IMR-90 (cell line): ENCODE measurements at regions not wholly inside any gene's neighbourhood (a gene's known extent, or its start where the extent isn't known, plus 50 kb on each side); places are given as distances from the start of the nearest gene placed in this dataset.

Source experiments
- ATAC-seq: fragments of 200-7000 bp; cut with Tn5 transposase; 2 replicates; pipeline ENCODE4 v1.9.1; 2020; ENCODE audit warnings: low read depth, mild to moderate bottlenecking, moderate library complexity
- BruUV-seq: library from RNA; stranded (reverse); fragments of 400-500 nt; replicated peaks from 2 replicates; lab custom pipeline; 2021; lab: Mats Ljungman, UMichigan
- CTCF ChIA-PET: fragments of 300-600 bp; formaldehyde crosslinking; extraction: SDS; loops from one replicate; lab custom pipeline; 2021; ENCODE audit warnings: antibody characterized with exemption; lab: Yijun Ruan, JAX
- POLR2A ChIA-PET: fragments of 300-600 bp; sonication (Branson Sonifier 250); formaldehyde crosslinking; loops from one replicate; lab custom pipeline; 2022; ENCODE audit warnings: antibody characterized with exemption; ENCODE audit not compliant: unreplicated experiment; lab: Charles Lee
- DNase-seq: peaks from one replicate; pipeline ENCODE4 v3.0.0; 2013
- H2AFZ ChIP-seq: replicated peaks from 2 replicates; pipeline ENCODE3; 2013; ENCODE audit warnings: low read length, mild to moderate bottlenecking; ENCODE audit not compliant: poor library complexity
- H2AK5ac ChIP-seq: 2 replicates; pipeline ENCODE4 v1.6.1; 2013; ENCODE audit warnings: low read depth, low read length, inconsistent platforms
- H2AK9ac ChIP-seq: replicated peaks from 2 replicates; pipeline ENCODE3; 2013; ENCODE audit warnings: mild to moderate bottlenecking, low read depth, low read length, moderate library complexity; ENCODE audit not compliant: poor library complexity
- H2BK120ac ChIP-seq: 2 replicates; pipeline ENCODE4 v1.6.1; 2013; ENCODE audit warnings: low read depth, low read length, inconsistent platforms
- H2BK15ac ChIP-seq: 3 replicates; pipeline ENCODE4 v1.6.1; 2013; ENCODE audit warnings: low read depth, low read length, inconsistent platforms
- H2BK20ac ChIP-seq: 2 replicates; pipeline ENCODE4 v1.6.1; 2013; ENCODE audit warnings: low read depth, mild to moderate bottlenecking, inconsistent platforms, low read length, moderate library complexity
- H2BK5ac ChIP-seq: 2 replicates; pipeline ENCODE4 v1.6.1; 2013; ENCODE audit warnings: mild to moderate bottlenecking, low read depth, low read length, inconsistent platforms; ENCODE audit not compliant: poor library complexity, severe bottlenecking
- H3K14ac ChIP-seq: replicated peaks from 2 replicates; pipeline ENCODE4 v1.6.1; 2013; ENCODE audit warnings: low read depth, low read length, inconsistent platforms
- H3K18ac ChIP-seq: 2 replicates; pipeline ENCODE4 v1.6.1; 2013; ENCODE audit warnings: low read depth, low read length, control low read depth
- H3K23ac ChIP-seq: 2 replicates; pipeline ENCODE4 v1.6.1; 2013; ENCODE audit warnings: low read depth, low read length, inconsistent platforms
- H3K27ac ChIP-seq: 2 replicates; pipeline ENCODE4 v1.5.1; 2013; ENCODE audit warnings: mild to moderate bottlenecking, control low read depth, low read length; ENCODE audit not compliant: insufficient read depth
- H3K27me3 ChIP-seq: 2 replicates; pipeline ENCODE4 v1.6.1; 2013; ENCODE audit warnings: low read length; ENCODE audit not compliant: control insufficient read depth, insufficient read depth
- H3K36me3 ChIP-seq: 2 replicates; pipeline ENCODE4 v1.6.1; 2013; ENCODE audit warnings: low read length, mixed read lengths; ENCODE audit not compliant: control insufficient read depth, insufficient read depth
- H3K4ac ChIP-seq: 2 replicates; pipeline ENCODE4 v1.6.1; 2013; ENCODE audit warnings: low read depth, low read length, inconsistent platforms
- H3K4me1 ChIP-seq: 2 replicates; pipeline ENCODE4 v1.6.1; 2013; ENCODE audit warnings: low read length, mixed read lengths; ENCODE audit not compliant: control insufficient read depth, insufficient read depth
- H3K4me2 ChIP-seq: 2 replicates; pipeline ENCODE4 v1.6.1; 2013; ENCODE audit warnings: low read depth, mild to moderate bottlenecking, control low read depth, low read length, moderate library complexity
- H3K4me3 ChIP-seq: 2 replicates; pipeline ENCODE4 v1.5.1; 2013; ENCODE audit warnings: low read depth, mild to moderate bottlenecking, control low read depth, low read length, moderate library complexity; ENCODE audit not compliant: insufficient read depth
- H3K56ac ChIP-seq: 2 replicates; pipeline ENCODE4 v1.6.1; 2013; ENCODE audit warnings: low read length, inconsistent platforms; ENCODE audit not compliant: insufficient read depth; ENCODE audit errors: extremely low read depth
- H3K79me1 ChIP-seq, 2 experiments: 2 replicates each; pipeline ENCODE4 v1.6.1; 2013; ENCODE audit warnings: low read length in 2 of 2, inconsistent platforms in 1 of 2, low read depth in 1 of 2
- H3K9ac ChIP-seq: 2 replicates; pipeline ENCODE4 v1.6.1; 2013; ENCODE audit warnings: low read depth, low read length, control low read depth
- H3K9me1 ChIP-seq: 2 replicates; pipeline ENCODE4 v1.6.1; 2013; ENCODE audit warnings: low read length, inconsistent platforms; ENCODE audit not compliant: insufficient read depth
- H3K9me3 ChIP-seq: 2 replicates; pipeline ENCODE4 v1.6.1; 2013; ENCODE audit warnings: low read length; ENCODE audit not compliant: control insufficient read depth, insufficient read depth
- H4K20me1 ChIP-seq: 2 replicates; pipeline ENCODE4 v1.6.1; 2013; ENCODE audit warnings: low read length, inconsistent platforms; ENCODE audit not compliant: insufficient read depth
- H4K5ac ChIP-seq: 2 replicates; pipeline ENCODE4 v1.6.1; 2013; ENCODE audit warnings: mild to moderate bottlenecking, low read depth, low read length, control low read depth
- H4K8ac ChIP-seq, 2 experiments: 2 replicates each; pipeline ENCODE4 v1.6.1; 2013; ENCODE audit warnings: low read depth in 2 of 2, low read length in 2 of 2, control low read depth in 1 of 2, inconsistent platforms in 1 of 2
- H4K91ac ChIP-seq: 2 replicates; pipeline ENCODE4 v1.6.1; 2013; ENCODE audit warnings: low read depth, low read length, inconsistent platforms; ENCODE audit not compliant: insufficient read depth
- BHLHE40 ChIP-seq: fragments of 150-350 bp; IDR thresholded peaks from 2 replicates; pipeline ENCODE4 v1.6.1; 2016; ENCODE audit warnings: mild to moderate bottlenecking, low read depth, low read length
- CEBPB ChIP-seq: IDR thresholded peaks from 2 replicates; pipeline ENCODE4 v1.6.1; 2012; ENCODE audit warnings: low read depth, low read length, improper control_type of control experiment
- CHD1 ChIP-seq: IDR thresholded peaks from 2 replicates; pipeline ENCODE4 v1.6.1; 2012; ENCODE audit warnings: low read depth, low read length, improper control_type of control experiment
- MAZ ChIP-seq: IDR thresholded peaks from 2 replicates; pipeline ENCODE4 v1.6.1; 2012; ENCODE audit warnings: low read depth, mild to moderate bottlenecking, low read length, improper control_type of control experiment, moderate library complexity, borderline replicate concordance
- MXI1 ChIP-seq: IDR thresholded peaks from 2 replicates; pipeline ENCODE4 v1.6.1; 2012; ENCODE audit warnings: low read depth, mild to moderate bottlenecking, low read length, moderate library complexity, borderline replicate concordance
- POLR2A ChIP-seq: IDR thresholded peaks from 2 replicates; pipeline ENCODE4 v1.6.1; 2012; ENCODE audit warnings: mild to moderate bottlenecking, low read depth, low read length
- RCOR1 ChIP-seq: IDR thresholded peaks from 2 replicates; pipeline ENCODE4 v1.6.1; 2012; ENCODE audit warnings: mild to moderate bottlenecking, low read length, improper control_type of control experiment; ENCODE audit not compliant: insufficient replicate concordance
- RFX5 ChIP-seq: IDR thresholded peaks from 2 replicates; pipeline ENCODE4 v1.8.0; 2012; ENCODE audit warnings: low read depth, mild to moderate bottlenecking, low read length, moderate library complexity
- WGBS, 2 experiments: methylation state at CpG; one replicate each; pipeline versions ENCODE4 v1.1.5 to v1.1.7; 2013; ENCODE audit warnings: missing lambda C conversion rate in 2 of 2; ENCODE audit not compliant: insufficient read length in 1 of 2; ENCODE audit errors: extremely low coverage in 2 of 2; 5-methylcytosine and 5-hydroxymethylcytosine counted together
- dilution Hi-C: fragments of 300-500 bp; cut with HindIII; formaldehyde crosslinking; loops from one replicate; pipeline ENCODE4 v1.14.3; 2018; ENCODE audit warnings: low sequenced_read_pairs; ENCODE audit not compliant: unreplicated experiment
- in situ Hi-C: fragments of 300-500 bp; cut with MboI; formaldehyde crosslinking; loops from 3 replicates; pipeline ENCODE4 v1.14.3; 2019; ENCODE audit warnings: low sequenced_read_pairs, inconsistent platforms, mixed read lengths
- intact Hi-C: fragments of 100-400 bp; cut with micrococcal nuclease; formaldehyde crosslinking; loops from 2 replicates; pipeline ENCODE4 v1.10.0; 2022
- TF ChIP-seq, protein P1 (sequence below): conservative IDR thresholded peaks from 2 replicates; pipeline ENCODE4 v1.5.1; 2012; ENCODE audit warnings: mild to moderate bottlenecking, low read depth, low read length, improper control_type of control experiment

- intact Hi-C loops (no loop called here), in situ Hi-C loops (no loop called here), dilution Hi-C loops (no loop called here)
- no peak overlapping the region for H2AK5ac ChIP-seq
- H3K14ac ChIP-seq, result no peak overlapping the region
- no peak for TF ChIP-seq BHLHE40
- TF ChIP-seq RCOR1, result no peak
- TF ChIP-seq MAZ, result no peak
- TF ChIP-seq MXI1, result no peak
- no peak for TF ChIP-seq CEBPB
- TF ChIP-seq RFX5, result no peak
- TF ChIP-seq CHD1, result no peak
- TF ChIP-seq, protein P1, sequence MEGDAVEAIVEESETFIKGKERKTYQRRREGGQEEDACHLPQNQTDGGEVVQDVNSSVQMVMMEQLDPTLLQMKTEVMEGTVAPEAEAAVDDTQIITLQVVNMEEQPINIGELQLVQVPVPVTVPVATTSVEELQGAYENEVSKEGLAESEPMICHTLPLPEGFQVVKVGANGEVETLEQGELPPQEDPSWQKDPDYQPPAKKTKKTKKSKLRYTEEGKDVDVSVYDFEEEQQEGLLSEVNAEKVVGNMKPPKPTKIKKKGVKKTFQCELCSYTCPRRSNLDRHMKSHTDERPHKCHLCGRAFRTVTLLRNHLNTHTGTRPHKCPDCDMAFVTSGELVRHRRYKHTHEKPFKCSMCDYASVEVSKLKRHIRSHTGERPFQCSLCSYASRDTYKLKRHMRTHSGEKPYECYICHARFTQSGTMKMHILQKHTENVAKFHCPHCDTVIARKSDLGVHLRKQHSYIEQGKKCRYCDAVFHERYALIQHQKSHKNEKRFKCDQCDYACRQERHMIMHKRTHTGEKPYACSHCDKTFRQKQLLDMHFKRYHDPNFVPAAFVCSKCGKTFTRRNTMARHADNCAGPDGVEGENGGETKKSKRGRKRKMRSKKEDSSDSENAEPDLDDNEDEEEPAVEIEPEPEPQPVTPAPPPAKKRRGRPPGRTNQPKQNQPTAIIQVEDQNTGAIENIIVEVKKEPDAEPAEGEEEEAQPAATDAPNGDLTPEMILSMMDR, result no peak
- no peak for TF ChIP-seq POLR2A
- H3K18ac ChIP-seq, result no peak overlapping the region
- no peak overlapping the region for H4K8ac ChIP-seq
- H3K79me1 ChIP-seq, result no peaks in the 10 kb centered on the region
- no peak for DNase-seq
- H2AK9ac ChIP-seq, result no peak overlapping the region
- CTCF ChIA-PET, result no interaction called here
- no peak overlapping the region for H4K91ac ChIP-seq
- no peaks in the 10 kb centered on the region for H3K27me3 ChIP-seq
- H3K27ac ChIP-seq, result no peak overlapping the region
- no peak overlapping the region for H3K56ac ChIP-seq
- H2BK120ac ChIP-seq, result no peak overlapping the region
- H2BK15ac ChIP-seq, result no peak overlapping the region
- ATAC-seq, result no peak
- H3K23ac ChIP-seq, result no peak overlapping the region
- H3K9me1 ChIP-seq, result no peaks in the 10 kb centered on the region
- H3K9ac ChIP-seq, result no peak overlapping the region
- no peaks in the 10 kb centered on the region for H3K4me1 ChIP-seq
- no peak overlapping the region for H2AFZ ChIP-seq
- BruUV-seq, result no TSS peak
- H2BK5ac ChIP-seq, result no peak overlapping the region
- no peak overlapping the region for H3K4me2 ChIP-seq
- no peaks in the 10 kb centered on the region for H3K9me3 ChIP-seq
- H3K4me3 ChIP-seq, result no peak overlapping the region
- H4K5ac ChIP-seq, result no peak overlapping the region
- WGBS, 2 experiments, result 69% methylated on average over 5 of the region's 6 CpGs; no CpG with 5 or more reads in 1 of the 2 experiments
- POLR2A ChIA-PET, result no interaction called here
- no peaks in the 10 kb centered on the region for H4K20me1 ChIP-seq
- H3K4ac ChIP-seq, result no peak overlapping the region
- H3K36me3 ChIP-seq, result no peaks in the 10 kb centered on the region
- H2BK20ac ChIP-seq, result no peak overlapping the region
Observed at GRCh38 chr13:106802917-106803316, 235.0 kb upstream of the ARGLU1 start.
